Body of pancreas (tissue), 4 donors: ENCODE measurements at regions not wholly inside any gene's neighbourhood (a gene's known extent, or its start where the extent isn't known, plus 50 kb on each side); places are given as distances from the start of the nearest gene placed in this dataset.

Experiments used
- CTCF ChIP-seq, 7 experiments: fragments of 450-650 bp in 4 of 7; fragments of 200-600 bp in 3 of 7; sonication (generic) in 3 of 7; IDR thresholded peaks; one replicate each; pipeline ENCODE4 v1.5.1; 2016 to 2019; ENCODE audit warnings: antibody characterized with exemption in 7 of 7
- POLR2A ChIP-seq, 3 donors: fragments of 450-650 bp; IDR thresholded peaks; one replicate each; pipeline ENCODE4 v1.6.1; 2016; ENCODE audit warnings: antibody characterized with exemption in 3 of 3, mild to moderate bottlenecking in 2 of 3

- TF ChIP-seq POLR2A (IDR thresholded peaks at IDR 0.05): no peak
- TF ChIP-seq CTCF (IDR thresholded peaks at IDR 0.05): no peak
These were observed 52.4 kb upstream of the ARMC2 start for GRCh38 chr6:108795814-108796213.
